CMK (cell line): ENCODE measurements at regions not wholly inside any gene's neighbourhood (a gene's known extent, or its start where the extent isn't known, plus 50 kb on each side); places are given as distances from the start of the nearest gene placed in this dataset.
"Not testable (repeated sequence)": the region's sequence is repeated elsewhere in the genome, so short reads cannot be mapped to it uniquely, and the experiment has no call there.

ENCODE experiments used
- DNase-seq: peaks from one replicate; pipeline ENCODE4 v3.0.0-alpha.2; 2010; ENCODE audit warnings: low read depth

GRCh38 chr1:245102149-245102548, 52.6 kb upstream of the KIF26B start:
- DNase-seq: not testable (repeated sequence)

DNA sequence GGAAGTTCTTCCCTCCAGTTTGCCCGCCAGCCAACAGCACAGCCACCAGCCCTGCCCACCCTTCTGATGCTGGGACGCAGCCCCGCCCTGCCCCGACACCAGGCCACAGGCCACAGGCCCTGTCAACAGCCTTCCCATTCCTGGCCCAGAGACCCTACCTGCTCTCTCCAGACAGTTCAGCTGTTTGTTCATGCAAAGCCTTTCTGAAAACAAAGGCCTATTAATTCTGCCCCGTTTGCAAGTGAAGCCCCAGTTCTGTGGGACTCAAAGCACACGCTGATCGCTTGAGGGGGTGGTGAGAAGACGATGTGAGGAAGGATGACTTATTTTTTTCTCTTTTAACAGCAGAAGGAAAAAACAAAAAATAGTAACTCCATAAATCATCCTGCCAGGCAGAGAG, 55.4 kb upstream of the KIF26B start:
- DNase-seq: no peak

- DNase-seq: no peak
Measured at GRCh38 chr1:245098924-245099323, 55.9 kb upstream of the KIF26B start.

GRCh38 chr1:245096311-245097066, 58.3 kb upstream of the KIF26B start:
- DNase-seq: no peak

GRCh38 chr1:245095903-245096302, 58.9 kb upstream of the KIF26B start:
- no peak for DNase-seq

- no peak for DNase-seq
Measured at GRCh38 chr1:245094954-245095353, 59.8 kb upstream of the KIF26B start.

DNA sequence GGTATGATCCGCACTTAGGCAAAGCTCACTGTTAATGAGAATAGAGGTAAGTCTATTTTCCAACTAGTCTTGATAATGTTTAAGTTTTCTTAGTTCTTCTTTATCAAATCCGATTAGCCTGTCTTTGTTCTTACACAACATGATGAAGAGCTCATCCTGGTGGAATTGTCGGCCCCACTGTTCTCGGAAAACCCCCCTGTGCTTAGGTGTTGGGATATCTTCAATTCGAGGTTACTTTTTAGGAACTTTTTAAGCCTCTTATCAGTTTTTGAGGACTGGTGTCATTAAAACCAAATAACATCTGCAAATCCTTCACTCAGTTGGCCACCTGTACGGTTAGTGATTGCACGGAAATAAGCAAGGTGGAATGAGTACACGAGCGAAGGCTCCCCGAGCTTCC, 60.7 kb upstream of the KIF26B start:
- DNase-seq: no peak

- DNase-seq: no peak
Measured at GRCh38 chr1:245092638-245092976, 62.2 kb upstream of the KIF26B start.

GRCh38 chr1:245091818-245092637, 62.8 kb upstream of the KIF26B start:
- DNase-seq: no peak

- no peak for DNase-seq
Measured at GRCh38 chr1:245091171-245091621, 63.6 kb upstream of the KIF26B start.

DNA sequence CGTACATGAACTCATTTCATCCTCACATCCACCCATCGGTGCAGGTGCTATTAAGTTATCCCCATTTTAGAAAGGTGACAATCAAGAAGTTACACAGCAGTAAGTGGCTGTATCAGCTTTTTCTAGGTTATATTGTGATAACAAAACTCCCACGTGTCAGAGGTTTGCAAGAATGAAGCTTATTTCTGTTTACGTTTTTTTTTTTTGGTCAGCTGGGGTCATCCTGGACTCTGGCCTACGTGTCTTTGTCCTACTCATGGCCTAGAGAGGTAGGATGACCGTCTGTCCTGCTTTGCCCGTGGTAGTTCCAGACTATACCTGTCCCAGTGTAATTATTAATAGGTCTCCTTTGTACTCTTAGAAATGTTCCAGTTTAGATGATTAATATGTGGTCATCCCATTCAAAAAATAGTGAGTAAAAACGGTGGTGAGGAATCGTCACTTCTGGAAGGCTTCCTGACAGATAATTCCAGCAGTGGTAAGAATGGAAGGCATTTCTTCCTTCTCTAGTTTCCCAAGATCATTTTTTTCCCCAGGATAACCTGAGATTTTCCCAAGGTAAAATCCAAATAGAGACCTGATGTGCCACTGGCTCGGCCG, 64.2 kb upstream of the KIF26B start:
- DNase-seq: no peak

GRCh38 chr1:245087723-245088122, 67.1 kb upstream of the KIF26B start:
- no peak for DNase-seq

- no peak for DNase-seq
Measured at GRCh38 chr1:245086389-245086969, 68.3 kb upstream of the KIF26B start.

DNA sequence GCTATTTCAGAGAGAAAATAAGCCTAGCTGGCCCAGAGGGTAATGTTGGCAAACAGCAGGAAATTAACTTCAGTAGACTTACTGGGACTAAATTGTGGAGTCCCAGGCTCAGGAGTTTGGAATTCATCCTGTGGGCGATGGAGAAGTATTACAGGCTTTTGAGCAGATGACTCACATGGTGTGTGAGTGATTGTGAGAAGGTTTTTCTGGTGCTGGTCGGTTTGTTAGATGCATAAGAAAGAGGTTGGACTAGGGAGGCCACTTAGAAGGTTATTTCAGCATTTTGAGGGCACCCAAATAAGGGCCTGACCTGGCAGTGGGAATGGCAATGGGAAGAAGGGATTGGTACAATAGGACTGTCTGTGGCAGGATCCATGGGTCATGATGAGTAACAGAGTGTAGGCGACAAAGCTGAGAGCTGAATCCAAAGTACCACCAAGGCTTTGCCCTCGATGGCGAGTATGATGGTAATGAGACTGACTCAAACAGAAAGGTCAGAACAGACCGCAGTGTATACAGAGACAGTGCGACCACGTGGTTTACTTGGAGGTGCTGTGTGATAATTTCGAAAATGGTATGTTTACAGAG, 69.2 kb upstream of the KIF26B start:
- no peak for DNase-seq

GRCh38 chr1:245084551-245084950, 70.2 kb upstream of the KIF26B start:
- DNase-seq: no peak

- DNase-seq: no peak
Measured at GRCh38 chr1:245079021-245079609, 75.7 kb upstream of the KIF26B start.

- no peak for DNase-seq
Measured at GRCh38 chr1:245074898-245075297, 79.9 kb upstream of the KIF26B start.

DNA sequence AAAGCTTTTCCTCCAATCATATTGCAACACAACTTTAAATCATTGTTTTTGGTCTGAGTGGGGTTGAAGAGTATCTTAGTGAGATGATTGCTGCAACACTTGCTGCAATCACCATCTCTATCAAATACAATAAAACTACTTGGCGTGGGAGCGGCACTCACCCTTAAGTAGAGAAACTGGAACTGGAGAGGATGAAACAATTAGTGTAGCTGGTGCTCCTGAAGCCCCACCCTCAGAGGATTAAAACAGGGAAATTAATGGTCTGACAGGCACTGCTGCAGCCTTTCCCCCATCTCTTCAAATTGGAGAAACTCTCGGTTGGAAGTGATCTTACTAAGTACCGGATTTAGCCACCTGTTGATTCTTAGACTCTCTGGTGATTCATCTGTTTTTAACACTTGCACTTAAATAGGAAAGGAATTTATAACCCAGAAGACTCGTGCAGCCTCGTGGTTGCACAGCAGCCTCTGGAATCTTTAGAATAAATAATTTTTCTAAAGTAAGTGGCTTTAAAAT, 80.5 kb upstream of the KIF26B start:
- no peak for DNase-seq

DNA sequence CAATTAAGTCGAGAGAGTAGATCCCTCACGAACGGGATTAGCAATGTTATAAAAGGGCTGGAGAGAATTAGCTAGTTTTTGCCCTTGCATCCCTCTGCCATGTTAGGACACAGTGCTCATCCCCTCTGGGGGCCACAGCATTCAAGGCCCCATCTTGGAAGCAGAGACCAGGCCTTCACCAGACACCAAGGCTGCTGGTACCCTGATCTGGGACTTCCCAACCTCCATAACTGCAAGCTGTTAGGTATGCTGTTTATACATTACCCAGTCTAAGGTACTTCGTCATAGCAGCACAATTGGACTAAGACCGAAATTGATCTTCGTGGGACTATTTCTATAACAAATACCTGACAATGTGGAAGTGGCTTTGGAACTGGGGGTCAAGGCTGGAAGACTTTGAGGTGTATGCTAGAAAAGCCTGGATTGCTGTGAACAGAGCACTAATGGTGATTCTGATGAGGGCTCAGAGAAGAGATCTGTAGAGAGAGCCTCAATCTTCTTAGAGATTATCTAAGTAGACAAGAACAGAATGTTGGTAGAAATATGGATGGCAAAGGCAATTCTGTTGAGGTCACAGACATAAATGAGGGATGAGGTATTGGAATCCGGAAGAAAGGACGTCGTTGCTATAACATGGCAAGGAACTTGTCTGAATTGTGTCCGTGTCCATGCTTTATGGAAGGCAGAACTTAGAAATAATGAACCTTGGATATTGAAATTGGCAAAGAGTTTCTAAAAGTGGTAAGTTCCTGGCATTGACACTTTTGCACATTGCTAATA, 83.8 kb upstream of the KIF26B start:
- no peak for DNase-seq

- no peak for DNase-seq
Measured at GRCh38 chr1:245067257-245067656, 87.5 kb upstream of the KIF26B start.

GRCh38 chr1:245062741-245063305, 92.0 kb upstream of the KIF26B start:
- DNase-seq: no peak
